ENCODE measurements at regions not wholly inside any gene's neighbourhood (a gene's known extent, or its start where the extent isn't known, plus 50 kb on each side); places are given as distances from the start of the nearest gene placed in this dataset.

GRCh38 chr1:189438808-189439207 lies 1038.9 kb downstream of the BRINP3 start:
- H3K36me3 ChIP-seq (ENCODE audit: insufficient read depth, low read length): no peaks in the 10 kb centered on the region
- H3K27me3 ChIP-seq (ENCODE audit: insufficient read depth, low read length, poor library complexity): no peaks in the 10 kb centered on the region
- H3K4me2 ChIP-seq (ENCODE audit: insufficient read depth, low read length): no peak overlapping the region
- no peak overlapping the region for H3K9ac ChIP-seq (ENCODE audit: low read depth, low read length)
- no peak overlapping the region for H2AFZ ChIP-seq (ENCODE audit: low read depth, low read length)
- TF ChIP-seq CTCF (IDR thresholded peaks at IDR 0.05; ENCODE audit: borderline replicate concordance, extremely low read depth, low read length, poor library complexity, severe bottlenecking) (no peak), EZH2 (IDR thresholded peaks at IDR 0.05; ENCODE audit: borderline replicate concordance, low read depth, low read length, severe bottlenecking) (no peak)
- no peaks in the 10 kb centered on the region for H4K20me1 ChIP-seq (ENCODE audit: insufficient read depth, low read length)
- no peak for DNase-seq
- no peak overlapping the region for H3K4me3 ChIP-seq (ENCODE audit: low read depth in 1 of 2, low read length in 2 of 2)
- H3K9me3 ChIP-seq (ENCODE audit: insufficient read depth, low read length, severe bottlenecking): no peaks in the 10 kb centered on the region
- no peak for ATAC-seq (ENCODE audit: insufficient read depth, low read depth)
- no peaks in the 10 kb centered on the region for H3K79me2 ChIP-seq (ENCODE audit: insufficient read depth, low read length)
- H3K4me1 ChIP-seq (ENCODE audit: insufficient read depth, low read length): no peaks in the 10 kb centered on the region
- H3K27ac ChIP-seq (ENCODE audit: low read length): no peak overlapping the region

- ATAC-seq (ENCODE audit: insufficient read depth, low read depth) (no peak), DNase-seq (no peak)
- Histone ChIP-seq H4K20me1 (ENCODE audit: insufficient read depth, low read length) (no peaks in the 10 kb centered on the region), H3K4me2 (ENCODE audit: insufficient read depth, low read length) (no peak overlapping the region), H2AFZ (ENCODE audit: low read depth, low read length) (no peak overlapping the region), H3K36me3 (ENCODE audit: insufficient read depth, low read length) (no peaks in the 10 kb centered on the region), H3K27ac (ENCODE audit: low read length) (no peak overlapping the region), H3K4me3 (ENCODE audit: low read depth in 1 of 2, low read length in 2 of 2) (no peak overlapping the region), H3K9me3 (ENCODE audit: insufficient read depth, low read length, severe bottlenecking) (no peaks in the 10 kb centered on the region), H3K79me2 (ENCODE audit: insufficient read depth, low read length) (no peaks in the 10 kb centered on the region), H3K9ac (ENCODE audit: low read depth, low read length) (no peak overlapping the region), H3K27me3 (ENCODE audit: insufficient read depth, low read length, poor library complexity) (no peaks in the 10 kb centered on the region), H3K4me1 (ENCODE audit: insufficient read depth, low read length) (no peaks in the 10 kb centered on the region)
- TF ChIP-seq EZH2 (IDR thresholded peaks at IDR 0.05; ENCODE audit: borderline replicate concordance, low read depth, low read length, severe bottlenecking): no peak
These were observed 1014.5 kb downstream of the BRINP3 start for GRCh38 chr1:189463166-189463565.

GRCh38 chr1:189496768-189497167 lies 980.9 kb downstream of the BRINP3 start:
- H3K27me3 ChIP-seq (ENCODE audit: insufficient read depth, low read length, poor library complexity): no peaks in the 10 kb centered on the region
- H3K27ac ChIP-seq (ENCODE audit: low read length): no peak overlapping the region
- H2AFZ ChIP-seq (ENCODE audit: low read depth, low read length): no peak overlapping the region
- ATAC-seq (ENCODE audit: insufficient read depth, low read depth) (no peak), DNase-seq (no peak)
- H3K79me2 ChIP-seq (ENCODE audit: insufficient read depth, low read length): no peaks in the 10 kb centered on the region
- no peaks in the 10 kb centered on the region for H4K20me1 ChIP-seq (ENCODE audit: insufficient read depth, low read length)
- H3K4me2 ChIP-seq (ENCODE audit: insufficient read depth, low read length): no peak overlapping the region
- no peak overlapping the region for H3K9ac ChIP-seq (ENCODE audit: low read depth, low read length)
- H3K4me3 ChIP-seq (ENCODE audit: low read depth in 1 of 2, low read length in 2 of 2): no peak overlapping the region
- H3K4me1 ChIP-seq (ENCODE audit: insufficient read depth, low read length): no peaks in the 10 kb centered on the region
- TF ChIP-seq EZH2 (IDR thresholded peaks at IDR 0.05; ENCODE audit: borderline replicate concordance, low read depth, low read length, severe bottlenecking): no peak
- no peak for TF ChIP-seq CTCF (IDR thresholded peaks at IDR 0.05; ENCODE audit: borderline replicate concordance, extremely low read depth, low read length, poor library complexity, severe bottlenecking)
- H3K36me3 ChIP-seq (ENCODE audit: insufficient read depth, low read length): no peaks in the 10 kb centered on the region
- no peaks in the 10 kb centered on the region for H3K9me3 ChIP-seq (ENCODE audit: insufficient read depth, low read length, severe bottlenecking)

- TF ChIP-seq CTCF (IDR thresholded peaks at IDR 0.05; ENCODE audit: borderline replicate concordance, extremely low read depth, low read length, poor library complexity, severe bottlenecking) (no peak), EZH2 (IDR thresholded peaks at IDR 0.05; ENCODE audit: borderline replicate concordance, low read depth, low read length, severe bottlenecking) (no peak)
- Histone ChIP-seq H3K79me2 (ENCODE audit: insufficient read depth, low read length) (no peaks in the 10 kb centered on the region), H3K27ac (ENCODE audit: low read length) (no peak overlapping the region), H2AFZ (ENCODE audit: low read depth, low read length) (no peak overlapping the region), H3K27me3 (ENCODE audit: insufficient read depth, low read length, poor library complexity) (no peaks in the 10 kb centered on the region), H3K36me3 (ENCODE audit: insufficient read depth, low read length) (no peaks in the 10 kb centered on the region), H3K4me2 (ENCODE audit: insufficient read depth, low read length) (no peak overlapping the region), H4K20me1 (ENCODE audit: insufficient read depth, low read length) (no peaks in the 10 kb centered on the region), H3K4me1 (ENCODE audit: insufficient read depth, low read length) (no peaks in the 10 kb centered on the region), H3K9me3 (ENCODE audit: insufficient read depth, low read length, severe bottlenecking) (no peaks in the 10 kb centered on the region), H3K9ac (ENCODE audit: low read depth, low read length) (no peak overlapping the region), H3K4me3 (ENCODE audit: low read depth in 1 of 2, low read length in 2 of 2) (no peak overlapping the region)
- ATAC-seq (ENCODE audit: insufficient read depth, low read depth): no peak
- DNase-seq: no peak
These were observed 977.9 kb downstream of the BRINP3 start for GRCh38 chr1:189499736-189500135.
